MCF 10A (cell line): ENCODE measurements at regions not wholly inside any gene's neighbourhood (a gene's known extent, or its start where the extent isn't known, plus 50 kb on each side); places are given as distances from the start of the nearest gene placed in this dataset.

Experiments used
- BruUV-seq: library from RNA; stranded (reverse); fragments of 400-500 nt; replicated peaks from 2 replicates; lab custom pipeline; 2021; lab: Mats Ljungman, UMichigan
- CTCF ChIA-PET: fragments of 300-600 bp; sonication (Branson Sonifier 250); formaldehyde crosslinking; extraction: SDS; loops from one replicate; lab custom pipeline; 2021; ENCODE audit warnings: antibody characterized with exemption, inconsistent platforms; lab: Yijun Ruan, JAX
- POLR2A ChIA-PET: fragments of 300-600, 350-650 bp; sonication (Branson Sonifier 250); formaldehyde crosslinking; extraction: SDS; loops from one replicate; lab custom pipeline; 2020; ENCODE audit warnings: antibody characterized with exemption, inconsistent platforms; lab: Yijun Ruan, JAX
- DNase-seq: peaks from one replicate; pipeline ENCODE4 v3.0.0-alpha.2; 2018; ENCODE audit not compliant: unreplicated experiment
- H3K27ac Mint-ChIP-seq: one replicate; pipeline ENCODE4 v1.8.0; 2022; ENCODE audit warnings: mild to moderate bottlenecking, low read depth, mixed read lengths; ENCODE audit not compliant: unreplicated experiment
- H3K27me3 Mint-ChIP-seq: one replicate; pipeline ENCODE4 v1.8.0; 2022; ENCODE audit warnings: mixed read lengths; ENCODE audit not compliant: insufficient read depth, unreplicated experiment
- H3K36me3 Mint-ChIP-seq: one replicate; pipeline ENCODE4 v1.8.0; 2022; ENCODE audit warnings: mild to moderate bottlenecking, moderate library complexity, mixed read lengths; ENCODE audit not compliant: insufficient read depth, unreplicated experiment
- H3K4me1 Mint-ChIP-seq: one replicate; pipeline ENCODE4 v1.8.0; 2022; ENCODE audit warnings: mixed read lengths; ENCODE audit not compliant: insufficient read depth, unreplicated experiment
- H3K4me3 Mint-ChIP-seq: one replicate; pipeline ENCODE4 v1.8.0; 2022; ENCODE audit warnings: mild to moderate bottlenecking, moderate library complexity, mixed read lengths; ENCODE audit not compliant: unreplicated experiment
- H3K9me3 Mint-ChIP-seq: one replicate; pipeline ENCODE4 v1.8.0; 2022; ENCODE audit warnings: mixed read lengths; ENCODE audit not compliant: unreplicated experiment
- intact Hi-C: fragments of 100-400 bp; cut with micrococcal nuclease; formaldehyde crosslinking; loops from 2 replicates; pipeline ENCODE4 v1.14.1; 2022
- TF ChIP-seq, protein P1 (sequence below): fragments of 200-600 bp; IDR thresholded peaks from one replicate; pipeline ENCODE4 v1.8.0; 2022; ENCODE audit warnings: antibody characterized with exemption, mild to moderate bottlenecking; ENCODE audit not compliant: unreplicated experiment

- POLR2A ChIA-PET, result no interaction called here
- intact Hi-C loops, result no loop called here
- DNase-seq, result no peak
- Mint-ChIP-seq H3K9me3 (no peaks in the 10 kb centered on the region), H3K27me3 (peaks cover 11% of the 10 kb centered on the region), H3K27ac (no peak overlapping the region), H3K4me1 (no peaks in the 10 kb centered on the region), H3K4me3 (no peak overlapping the region), H3K36me3 (no peaks in the 10 kb centered on the region)
- CTCF ChIA-PET, result interaction anchor here (1.3 kb wide), 1 partner anchor 14 kb away, joined by 3 read pairs; no protein-coding TSS in a partner anchor
- TF ChIP-seq, protein P1, sequence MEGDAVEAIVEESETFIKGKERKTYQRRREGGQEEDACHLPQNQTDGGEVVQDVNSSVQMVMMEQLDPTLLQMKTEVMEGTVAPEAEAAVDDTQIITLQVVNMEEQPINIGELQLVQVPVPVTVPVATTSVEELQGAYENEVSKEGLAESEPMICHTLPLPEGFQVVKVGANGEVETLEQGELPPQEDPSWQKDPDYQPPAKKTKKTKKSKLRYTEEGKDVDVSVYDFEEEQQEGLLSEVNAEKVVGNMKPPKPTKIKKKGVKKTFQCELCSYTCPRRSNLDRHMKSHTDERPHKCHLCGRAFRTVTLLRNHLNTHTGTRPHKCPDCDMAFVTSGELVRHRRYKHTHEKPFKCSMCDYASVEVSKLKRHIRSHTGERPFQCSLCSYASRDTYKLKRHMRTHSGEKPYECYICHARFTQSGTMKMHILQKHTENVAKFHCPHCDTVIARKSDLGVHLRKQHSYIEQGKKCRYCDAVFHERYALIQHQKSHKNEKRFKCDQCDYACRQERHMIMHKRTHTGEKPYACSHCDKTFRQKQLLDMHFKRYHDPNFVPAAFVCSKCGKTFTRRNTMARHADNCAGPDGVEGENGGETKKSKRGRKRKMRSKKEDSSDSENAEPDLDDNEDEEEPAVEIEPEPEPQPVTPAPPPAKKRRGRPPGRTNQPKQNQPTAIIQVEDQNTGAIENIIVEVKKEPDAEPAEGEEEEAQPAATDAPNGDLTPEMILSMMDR, result no peak
- no TSS peak for BruUV-seq
These were observed 79.0 kb upstream of the CDH19 start for GRCh38 chr18:66682855-66683322.

GRCh38 chr18:66676699-66677098 is 72.8 kb upstream of the CDH19 start:
- no peak overlapping the region for H3K4me3 Mint-ChIP-seq
- H3K27ac Mint-ChIP-seq, result no peak overlapping the region
- no peaks in the 10 kb centered on the region for H3K36me3 Mint-ChIP-seq
- no peak for DNase-seq
- H3K9me3 Mint-ChIP-seq, result no peaks in the 10 kb centered on the region
- intact Hi-C loops, result no loop called here
- BruUV-seq, result no TSS peak
- peaks cover 7% of the 10 kb centered on the region for H3K27me3 Mint-ChIP-seq
- H3K4me1 Mint-ChIP-seq, result no peaks in the 10 kb centered on the region
- ChIA-PET POLR2A (no interaction called here), CTCF (no interaction called here)
- TF ChIP-seq, protein P1, result no peak

GRCh38 chr18:66674286-66674685 is 70.4 kb upstream of the CDH19 start:
- H3K4me1 Mint-ChIP-seq, result no peaks in the 10 kb centered on the region
- H3K36me3 Mint-ChIP-seq, result no peaks in the 10 kb centered on the region
- no TSS peak for BruUV-seq
- no peaks in the 10 kb centered on the region for H3K9me3 Mint-ChIP-seq
- H3K27ac Mint-ChIP-seq, result no peak overlapping the region
- DNase-seq, result no peak
- ChIA-PET POLR2A (no interaction called here), CTCF (no interaction called here)
- H3K4me3 Mint-ChIP-seq, result no peak overlapping the region
- TF ChIP-seq, protein P1, result no peak
- intact Hi-C loops, result no loop called here
- H3K27me3 Mint-ChIP-seq, result no peaks in the 10 kb centered on the region

DNA sequence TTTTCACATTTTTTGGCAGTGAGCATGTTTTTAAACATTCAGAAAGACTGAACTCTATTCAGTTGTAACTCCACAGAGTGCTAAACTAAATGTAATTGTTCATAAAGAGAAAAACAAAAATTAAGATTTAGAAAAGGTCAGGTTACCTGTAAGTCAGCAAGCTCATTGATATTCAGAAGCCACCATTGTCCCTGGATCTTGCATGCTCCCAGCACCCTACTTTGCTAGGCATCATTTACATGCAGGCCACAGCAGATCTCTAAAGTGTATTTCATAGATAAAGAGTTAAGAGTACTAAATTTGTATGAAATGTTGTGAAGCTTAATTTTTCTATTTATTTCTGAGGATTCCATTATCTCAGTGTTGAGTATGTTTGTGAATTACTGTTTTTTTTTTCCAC is 64.8 kb upstream of the CDH19 start:
- TF ChIP-seq, protein P1, result no peak
- CTCF ChIA-PET, result interaction anchor here (0.7 to 2.1 kb wide), 4 partner anchors 14 to 137 kb away, joined by 3 to 5 read pairs (median 4); no protein-coding TSS in a partner anchor
- H3K4me1 Mint-ChIP-seq, result no peaks in the 10 kb centered on the region

More for the DNA sequence above, 64.8 kb upstream of the CDH19 start:
- Mint-ChIP-seq H3K27me3 (peaks cover 15% of the 10 kb centered on the region), H3K36me3 (no peaks in the 10 kb centered on the region), H3K27ac (no peak overlapping the region), H3K9me3 (peaks cover 7% of the 10 kb centered on the region), H3K4me3 (no peak overlapping the region)
- no TSS peak for BruUV-seq
- intact Hi-C loops, result no loop called here
- POLR2A ChIA-PET, result interaction anchor here (0.6 kb wide), 1 partner anchor 12 kb away, joined by 4 read pairs; no protein-coding TSS in a partner anchor
- no peak for DNase-seq
